BJ (cell line): ENCODE measurements at regions not wholly inside any gene's neighbourhood (a gene's known extent, or its start where the extent isn't known, plus 50 kb on each side); places are given as distances from the start of the nearest gene placed in this dataset.
"Not testable (repeated sequence)": the region's sequence is repeated elsewhere in the genome, so short reads cannot be mapped to it uniquely, and the experiment has no call there.

Source experiments
- CTCF ChIA-PET: fragments of 350-600 bp; formaldehyde crosslinking; extraction: SDS; loops from one replicate; lab custom pipeline; 2021; ENCODE audit warnings: antibody characterized with exemption, inconsistent platforms; lab: Yijun Ruan, JAX
- POLR2A ChIA-PET: fragments of 300-600 bp; sonication (Branson Sonifier 250); formaldehyde crosslinking; extraction: SDS; loops from one replicate; lab custom pipeline; 2021; ENCODE audit warnings: antibody characterized with exemption; lab: Charles Lee
- DNase-seq: peaks from one replicate; pipeline ENCODE4 v3.0.0-alpha.2; 2011; ENCODE audit warnings: low read depth
- H3K27me3 ChIP-seq: 2 replicates; pipeline ENCODE4 v1.6.0; 2011; ENCODE audit warnings: low read length; ENCODE audit not compliant: control insufficient read depth, insufficient read depth
- H3K36me3 ChIP-seq: 2 replicates; pipeline ENCODE4 v1.5.1; 2011; ENCODE audit warnings: low read length; ENCODE audit not compliant: control insufficient read depth, insufficient read depth
- H3K4me3 ChIP-seq: 2 replicates; pipeline ENCODE4 v1.5.1; 2011; ENCODE audit warnings: low read depth, mild to moderate bottlenecking, control low read depth, low read length
- TF ChIP-seq, protein P1 (sequence below): IDR thresholded peaks from 2 replicates; pipeline ENCODE4 v1.5.1; 2011; ENCODE audit warnings: low read depth, mild to moderate bottlenecking, control low read depth, inconsistent platforms, low read length, moderate library complexity; ENCODE audit not compliant: insufficient read depth

DNA sequence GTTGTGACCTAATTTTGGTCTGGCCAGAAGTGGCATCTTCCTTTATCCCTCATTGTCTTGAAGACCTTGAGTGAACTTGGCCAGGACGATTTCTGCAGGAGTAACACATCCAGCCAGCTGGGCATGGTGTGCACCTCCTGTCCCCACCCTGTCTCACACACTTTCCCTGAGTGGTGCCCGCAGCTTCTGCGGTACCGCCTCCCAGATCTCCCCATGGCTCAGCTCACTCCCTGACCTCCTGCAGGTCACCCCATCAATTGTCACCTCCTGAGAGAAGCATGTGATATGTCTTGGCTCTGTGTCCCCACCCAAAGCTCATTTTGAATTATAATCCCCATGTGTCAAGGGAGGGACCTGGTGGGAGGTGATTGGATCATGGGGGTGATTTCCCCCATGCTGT lies 50.2 kb upstream of the TP53I11 start:
- POLR2A ChIA-PET = no interaction called here

DNA sequence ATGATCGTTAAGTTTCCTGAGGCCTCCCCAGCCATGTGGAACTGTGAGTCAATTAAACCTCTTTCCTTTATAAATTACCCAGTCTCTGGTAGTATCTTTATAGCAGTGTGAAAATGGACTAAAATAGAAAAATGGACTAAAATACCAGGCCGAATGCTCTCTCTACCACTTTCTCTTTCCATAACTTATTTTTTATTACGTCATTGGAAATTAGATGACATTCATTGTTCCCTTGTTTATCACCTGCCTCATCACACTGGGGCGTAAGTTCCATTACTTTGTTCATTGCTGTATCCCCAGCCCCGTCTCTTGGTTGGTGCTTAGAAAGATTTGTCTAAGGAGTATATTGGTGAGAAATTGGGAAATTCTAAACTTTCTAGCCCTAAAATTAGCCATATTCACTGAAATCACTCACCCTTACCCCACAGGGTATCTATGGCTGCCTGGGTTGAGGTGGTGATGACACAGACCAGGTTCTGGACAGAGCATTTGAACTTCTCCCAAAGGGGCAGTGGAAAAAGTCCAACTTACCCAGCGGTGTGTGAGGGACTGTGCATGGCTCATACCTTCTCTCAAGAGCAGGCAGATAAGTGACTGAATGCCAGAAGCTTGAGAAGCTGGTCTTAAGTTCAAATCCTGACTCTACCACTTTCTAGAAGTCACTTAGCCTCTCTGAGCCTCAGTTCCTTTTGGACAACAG lies 50.9 kb upstream of the TP53I11 start:
- CTCF ChIA-PET = interaction anchor here (1.1 kb wide), 1 partner anchor 15 kb away, joined by 3 read pairs; no protein-coding TSS in a partner anchor
- Histone ChIP-seq H3K27me3 (peaks cover 4% of the 10 kb centered on the region), H3K4me3 (no peak overlapping the region), H3K36me3 (no peaks in the 10 kb centered on the region)
- no peak for DNase-seq
- TF ChIP-seq, protein P1, sequence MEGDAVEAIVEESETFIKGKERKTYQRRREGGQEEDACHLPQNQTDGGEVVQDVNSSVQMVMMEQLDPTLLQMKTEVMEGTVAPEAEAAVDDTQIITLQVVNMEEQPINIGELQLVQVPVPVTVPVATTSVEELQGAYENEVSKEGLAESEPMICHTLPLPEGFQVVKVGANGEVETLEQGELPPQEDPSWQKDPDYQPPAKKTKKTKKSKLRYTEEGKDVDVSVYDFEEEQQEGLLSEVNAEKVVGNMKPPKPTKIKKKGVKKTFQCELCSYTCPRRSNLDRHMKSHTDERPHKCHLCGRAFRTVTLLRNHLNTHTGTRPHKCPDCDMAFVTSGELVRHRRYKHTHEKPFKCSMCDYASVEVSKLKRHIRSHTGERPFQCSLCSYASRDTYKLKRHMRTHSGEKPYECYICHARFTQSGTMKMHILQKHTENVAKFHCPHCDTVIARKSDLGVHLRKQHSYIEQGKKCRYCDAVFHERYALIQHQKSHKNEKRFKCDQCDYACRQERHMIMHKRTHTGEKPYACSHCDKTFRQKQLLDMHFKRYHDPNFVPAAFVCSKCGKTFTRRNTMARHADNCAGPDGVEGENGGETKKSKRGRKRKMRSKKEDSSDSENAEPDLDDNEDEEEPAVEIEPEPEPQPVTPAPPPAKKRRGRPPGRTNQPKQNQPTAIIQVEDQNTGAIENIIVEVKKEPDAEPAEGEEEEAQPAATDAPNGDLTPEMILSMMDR = no peak
- POLR2A ChIA-PET = no interaction called here

More for the DNA sequence above, 50.2 kb upstream of the TP53I11 start:
- TF ChIP-seq, protein P1 = no peak
- CTCF ChIA-PET = interaction anchor here (1.1 kb wide), 1 partner anchor 16 kb away, joined by 3 read pairs; no protein-coding TSS in a partner anchor
- DNase-seq = no peak
- Histone ChIP-seq H3K27me3 (peaks cover 4% of the 10 kb centered on the region), H3K4me3 (no peak overlapping the region), H3K36me3 (no peaks in the 10 kb centered on the region)

DNA sequence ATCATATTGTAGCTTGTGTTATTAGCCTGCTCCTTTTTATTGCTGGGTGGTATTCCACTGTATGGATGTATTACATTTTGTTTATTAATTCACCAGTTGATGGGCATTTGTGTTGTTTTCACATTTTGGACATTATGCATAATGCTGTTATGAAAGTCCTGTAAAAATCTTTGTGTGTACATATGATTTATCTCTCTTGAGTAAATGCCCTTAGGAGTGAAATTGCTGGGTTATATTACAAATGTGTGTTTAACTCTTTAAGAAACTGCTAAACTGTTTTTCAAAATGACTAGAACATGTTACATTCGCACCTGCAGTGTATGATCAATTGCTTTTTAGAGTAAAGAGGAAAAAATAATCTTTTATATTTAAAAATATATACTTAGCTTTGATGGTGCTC lies 54.4 kb upstream of the TP53I11 start:
- H3K27me3 ChIP-seq = peaks cover 4% of the 10 kb centered on the region
- CTCF ChIA-PET = interaction anchor here (1.4 kb wide), 1 partner anchor 69 kb away, joined by 3 read pairs; no protein-coding TSS in a partner anchor
- TF ChIP-seq, protein P1 = no peak
- H3K36me3 ChIP-seq = no peaks in the 10 kb centered on the region
- POLR2A ChIA-PET = no interaction called here
- H3K4me3 ChIP-seq = no peak overlapping the region
- DNase-seq = no peak

DNA sequence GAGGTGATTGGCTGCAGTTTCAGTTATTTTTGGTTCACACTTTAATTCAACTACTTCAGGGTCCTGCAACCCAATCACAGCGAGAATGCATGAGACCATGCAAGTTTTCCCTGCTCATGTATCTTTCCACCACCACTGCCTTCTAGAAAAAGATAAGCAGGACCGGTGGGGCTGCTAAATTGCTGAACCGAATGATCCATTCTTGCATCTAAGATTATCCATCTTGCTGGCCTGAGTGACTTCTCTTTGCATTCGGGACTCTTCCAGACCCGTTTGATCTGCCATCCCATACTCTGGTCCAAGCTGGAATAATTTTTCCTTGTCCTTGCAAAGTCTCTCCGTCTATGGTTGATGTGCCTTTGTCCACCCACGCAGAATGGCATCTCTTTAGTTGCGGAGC lies 56.3 kb upstream of the TP53I11 start:
- TF ChIP-seq, protein P1 = no peak
- DNase-seq = no peak
- ChIA-PET POLR2A (no interaction called here), CTCF (no interaction called here)
- no peak overlapping the region for H3K4me3 ChIP-seq
- peaks cover 3% of the 10 kb centered on the region; the same call in 1 of the 2 replicates for H3K27me3 ChIP-seq
- no peaks in the 10 kb centered on the region for H3K36me3 ChIP-seq

DNA sequence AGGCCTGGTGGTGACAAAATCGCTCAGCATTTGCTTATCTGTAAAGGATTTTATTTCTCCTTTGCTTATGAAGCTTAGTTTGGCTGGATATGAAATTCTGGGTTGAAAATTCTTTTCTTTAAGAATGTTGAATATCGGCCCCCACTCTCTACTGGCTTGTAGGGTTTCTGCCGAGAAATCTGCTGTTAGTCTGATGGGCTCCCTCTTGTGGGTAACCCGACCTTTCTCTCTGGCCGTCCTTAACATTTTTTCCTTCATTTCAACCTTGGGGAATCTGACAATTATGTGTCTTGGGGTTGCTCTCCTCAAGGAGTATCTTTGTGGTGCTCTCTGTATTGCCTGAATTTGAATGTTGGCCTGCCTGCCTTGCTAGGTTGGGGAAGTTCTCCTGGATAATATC lies 65.3 kb upstream of the TP53I11 start:
- H3K36me3 ChIP-seq, DNase-seq, H3K4me3 ChIP-seq, POLR2A ChIA-PET, H3K27me3 ChIP-seq: not testable (repeated sequence)
- CTCF ChIA-PET = interaction anchor here (1.1 to 2.3 kb wide), 3 partner anchors 11 to 79 kb away, joined by 3 to 8 read pairs (median 6); no protein-coding TSS in a partner anchor

DNA sequence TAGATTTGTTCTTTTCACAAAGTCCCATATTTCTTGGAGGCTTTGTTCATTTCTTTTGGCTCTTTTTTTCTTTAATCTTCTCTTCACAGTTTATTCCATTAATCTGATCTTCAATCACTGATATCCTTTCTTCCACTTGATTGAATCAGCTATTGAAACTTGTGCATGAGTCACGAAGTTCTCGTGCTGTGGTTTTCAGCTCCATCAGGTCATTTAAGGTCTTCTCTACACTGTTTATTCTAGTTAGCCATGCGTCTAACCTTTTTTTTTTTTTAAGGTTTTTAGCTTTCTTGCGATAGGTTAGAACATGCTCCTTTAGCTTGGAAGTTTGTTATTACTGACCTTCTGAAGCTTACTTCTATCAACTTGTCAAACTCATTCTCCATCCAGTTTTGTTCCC lies 65.8 kb upstream of the TP53I11 start:
- H3K27me3 ChIP-seq, DNase-seq, H3K4me3 ChIP-seq, POLR2A ChIA-PET, H3K36me3 ChIP-seq: not testable (repeated sequence)
- CTCF ChIA-PET = interaction anchor here (1.1 to 2.3 kb wide), 3 partner anchors 10 to 79 kb away, joined by 3 to 8 read pairs (median 6); no protein-coding TSS in a partner anchor
